ENCODE measurements at regions not wholly inside any gene's neighbourhood (a gene's known extent, or its start where the extent isn't known, plus 50 kb on each side); places are given as distances from the start of the nearest gene placed in this dataset.

GRCh38 chr12:18919871-18920511 lies 182.1 kb downstream of the CAPZA3 start:
- Histone ChIP-seq H3K27me3 (ENCODE audit: control insufficient read depth in 1 of 2, insufficient read depth in 2 of 2, low read length in 2 of 2) (no peaks in the 10 kb centered on the region), H3K4me1 (ENCODE audit: control insufficient read depth in 1 of 2, insufficient read depth in 2 of 2, low read length in 2 of 2) (peaks cover 0 to 4% of the 10 kb centered on the region in 2 donors), H3K9ac (ENCODE audit: low read depth in 1 of 2, low read length in 2 of 2) (no peak overlapping the region), H3K4me3 (ENCODE audit: low read depth in 1 of 2, low read length in 2 of 2) (no peak overlapping the region), H3K9me3 (ENCODE audit: control insufficient read depth in 1 of 2, low read length in 2 of 2) (no peaks in the 10 kb centered on the region), H3K36me3 (ENCODE audit: control insufficient read depth in 1 of 2, insufficient read depth in 2 of 2, low read length in 2 of 2) (no peaks in the 10 kb centered on the region), H3K27ac (ENCODE audit: low read depth, low read length) (no peak overlapping the region)

- no peak overlapping the region for H3K27ac ChIP-seq (ENCODE audit: low read depth, low read length)
- H3K36me3 ChIP-seq (ENCODE audit: control insufficient read depth in 1 of 2, insufficient read depth in 2 of 2, low read length in 2 of 2): no peaks in the 10 kb centered on the region
- H3K9me3 ChIP-seq (ENCODE audit: control insufficient read depth in 1 of 2, low read length in 2 of 2): no peaks in the 10 kb centered on the region
- no peaks in the 10 kb centered on the region for H3K27me3 ChIP-seq (ENCODE audit: control insufficient read depth in 1 of 2, insufficient read depth in 2 of 2, low read length in 2 of 2)
- no peak overlapping the region for H3K9ac ChIP-seq (ENCODE audit: low read depth in 1 of 2, low read length in 2 of 2)
- peaks cover 0 to 4% of the 10 kb centered on the region in 2 donors for H3K4me1 ChIP-seq (ENCODE audit: control insufficient read depth in 1 of 2, insufficient read depth in 2 of 2, low read length in 2 of 2)
- H3K4me3 ChIP-seq (ENCODE audit: low read depth in 1 of 2, low read length in 2 of 2): no peak overlapping the region
Measured at GRCh38 chr12:18922851-18923250, 184.9 kb downstream of the CAPZA3 start.

- Histone ChIP-seq H3K4me1 (ENCODE audit: control insufficient read depth in 1 of 2, insufficient read depth in 2 of 2, low read length in 2 of 2) (peaks cover 0 to 4% of the 10 kb centered on the region in 2 donors), H3K4me3 (ENCODE audit: low read depth in 1 of 2, low read length in 2 of 2) (no peak overlapping the region), H3K9ac (ENCODE audit: low read depth in 1 of 2, low read length in 2 of 2) (no peak overlapping the region), H3K27ac (ENCODE audit: low read depth, low read length) (no peak overlapping the region), H3K9me3 (ENCODE audit: control insufficient read depth in 1 of 2, low read length in 2 of 2) (no peaks in the 10 kb centered on the region), H3K36me3 (ENCODE audit: control insufficient read depth in 1 of 2, insufficient read depth in 2 of 2, low read length in 2 of 2) (no peaks in the 10 kb centered on the region), H3K27me3 (ENCODE audit: control insufficient read depth in 1 of 2, insufficient read depth in 2 of 2, low read length in 2 of 2) (no peaks in the 10 kb centered on the region)
Measured at GRCh38 chr12:18923721-18924120, 185.8 kb downstream of the CAPZA3 start.

GRCh38 chr12:18926188-18926587 lies 188.3 kb downstream of the CAPZA3 start:
- no peak overlapping the region for H3K27ac ChIP-seq (ENCODE audit: low read depth, low read length)
- H3K9me3 ChIP-seq (ENCODE audit: control insufficient read depth in 1 of 2, low read length in 2 of 2): no peaks in the 10 kb centered on the region
- H3K27me3 ChIP-seq (ENCODE audit: control insufficient read depth in 1 of 2, insufficient read depth in 2 of 2, low read length in 2 of 2): no peaks in the 10 kb centered on the region
- H3K36me3 ChIP-seq (ENCODE audit: control insufficient read depth in 1 of 2, insufficient read depth in 2 of 2, low read length in 2 of 2): no peaks in the 10 kb centered on the region
- H3K9ac ChIP-seq (ENCODE audit: low read depth in 1 of 2, low read length in 2 of 2): no peak overlapping the region
- no peak overlapping the region for H3K4me3 ChIP-seq (ENCODE audit: low read depth in 1 of 2, low read length in 2 of 2)
- H3K4me1 ChIP-seq (ENCODE audit: control insufficient read depth in 1 of 2, insufficient read depth in 2 of 2, low read length in 2 of 2): no peaks in the 10 kb centered on the region

- Histone ChIP-seq H3K9me3 (ENCODE audit: control insufficient read depth in 1 of 2, low read length in 2 of 2) (no peaks in the 10 kb centered on the region), H3K27ac (ENCODE audit: low read depth, low read length) (no peak overlapping the region)
Measured at GRCh38 chr12:18932211-18932610, 194.3 kb downstream of the CAPZA3 start.

GRCh38 chr12:18932715-18933114 lies 194.8 kb downstream of the CAPZA3 start:
- Histone ChIP-seq H3K36me3 (ENCODE audit: control insufficient read depth in 1 of 2, insufficient read depth in 2 of 2, low read length in 2 of 2) (no peaks in the 10 kb centered on the region), H3K27ac (ENCODE audit: low read depth, low read length) (no peak overlapping the region), H3K4me3 (ENCODE audit: low read depth in 1 of 2, low read length in 2 of 2) (no peak overlapping the region), H3K4me1 (ENCODE audit: control insufficient read depth in 1 of 2, insufficient read depth in 2 of 2, low read length in 2 of 2) (no peaks in the 10 kb centered on the region), H3K9me3 (ENCODE audit: control insufficient read depth in 1 of 2, low read length in 2 of 2) (no peaks in the 10 kb centered on the region), H3K27me3 (ENCODE audit: control insufficient read depth in 1 of 2, insufficient read depth in 2 of 2, low read length in 2 of 2) (no peaks in the 10 kb centered on the region), H3K9ac (ENCODE audit: low read depth in 1 of 2, low read length in 2 of 2) (no peak overlapping the region)

More at GRCh38 chr12:18932211-18932610, 194.3 kb downstream of the CAPZA3 start:
- H3K36me3 ChIP-seq (ENCODE audit: control insufficient read depth in 1 of 2, insufficient read depth in 2 of 2, low read length in 2 of 2): no peaks in the 10 kb centered on the region
- H3K9ac ChIP-seq (ENCODE audit: low read depth in 1 of 2, low read length in 2 of 2): no peak overlapping the region
- H3K4me1 ChIP-seq (ENCODE audit: control insufficient read depth in 1 of 2, insufficient read depth in 2 of 2, low read length in 2 of 2): no peaks in the 10 kb centered on the region
- H3K4me3 ChIP-seq (ENCODE audit: low read depth in 1 of 2, low read length in 2 of 2): no peak overlapping the region
- no peaks in the 10 kb centered on the region for H3K27me3 ChIP-seq (ENCODE audit: control insufficient read depth in 1 of 2, insufficient read depth in 2 of 2, low read length in 2 of 2)

- no peaks in the 10 kb centered on the region for H3K9me3 ChIP-seq (ENCODE audit: control insufficient read depth in 1 of 2, low read length in 2 of 2)
- no peaks in the 10 kb centered on the region for H3K27me3 ChIP-seq (ENCODE audit: control insufficient read depth in 1 of 2, insufficient read depth in 2 of 2, low read length in 2 of 2)
- no peak overlapping the region for H3K4me3 ChIP-seq (ENCODE audit: low read depth in 1 of 2, low read length in 2 of 2)
- H3K36me3 ChIP-seq (ENCODE audit: control insufficient read depth in 1 of 2, insufficient read depth in 2 of 2, low read length in 2 of 2): no peaks in the 10 kb centered on the region
- H3K27ac ChIP-seq (ENCODE audit: low read depth, low read length): no peak overlapping the region
- H3K9ac ChIP-seq (ENCODE audit: low read depth in 1 of 2, low read length in 2 of 2): no peak overlapping the region
- H3K4me1 ChIP-seq (ENCODE audit: control insufficient read depth in 1 of 2, insufficient read depth in 2 of 2, low read length in 2 of 2): no peaks in the 10 kb centered on the region
Measured at GRCh38 chr12:18935371-18935965, 194.1 kb upstream of the PLEKHA5 start.

GRCh38 chr12:18939051-18939450 lies 190.5 kb upstream of the PLEKHA5 start:
- Histone ChIP-seq H3K36me3 (ENCODE audit: control insufficient read depth in 1 of 2, insufficient read depth in 2 of 2, low read length in 2 of 2) (no peaks in the 10 kb centered on the region), H3K4me3 (ENCODE audit: low read depth in 1 of 2, low read length in 2 of 2) (no peak overlapping the region), H3K4me1 (ENCODE audit: control insufficient read depth in 1 of 2, insufficient read depth in 2 of 2, low read length in 2 of 2) (no peaks in the 10 kb centered on the region), H3K27ac (ENCODE audit: low read depth, low read length) (no peak overlapping the region), H3K9ac (ENCODE audit: low read depth in 1 of 2, low read length in 2 of 2) (no peak overlapping the region), H3K27me3 (ENCODE audit: control insufficient read depth in 1 of 2, insufficient read depth in 2 of 2, low read length in 2 of 2) (no peaks in the 10 kb centered on the region), H3K9me3 (ENCODE audit: control insufficient read depth in 1 of 2, low read length in 2 of 2) (no peaks in the 10 kb centered on the region)

- Histone ChIP-seq H3K4me1 (ENCODE audit: control insufficient read depth in 1 of 2, insufficient read depth in 2 of 2, low read length in 2 of 2) (no peaks in the 10 kb centered on the region), H3K27me3 (ENCODE audit: control insufficient read depth in 1 of 2, insufficient read depth in 2 of 2, low read length in 2 of 2) (no peaks in the 10 kb centered on the region), H3K36me3 (ENCODE audit: control insufficient read depth in 1 of 2, insufficient read depth in 2 of 2, low read length in 2 of 2) (no peaks in the 10 kb centered on the region), H3K9ac (ENCODE audit: low read depth in 1 of 2, low read length in 2 of 2) (no peak overlapping the region), H3K27ac (ENCODE audit: low read depth, low read length) (no peak overlapping the region), H3K4me3 (ENCODE audit: low read depth in 1 of 2, low read length in 2 of 2) (no peak overlapping the region), H3K9me3 (ENCODE audit: control insufficient read depth in 1 of 2, low read length in 2 of 2) (no peaks in the 10 kb centered on the region)
Measured at GRCh38 chr12:18942669-18943068, 186.9 kb upstream of the PLEKHA5 start.

GRCh38 chr12:18943200-18943599 lies 186.3 kb upstream of the PLEKHA5 start:
- Histone ChIP-seq H3K9ac (ENCODE audit: low read depth in 1 of 2, low read length in 2 of 2) (no peak overlapping the region), H3K9me3 (ENCODE audit: control insufficient read depth in 1 of 2, low read length in 2 of 2) (no peaks in the 10 kb centered on the region), H3K27me3 (ENCODE audit: control insufficient read depth in 1 of 2, insufficient read depth in 2 of 2, low read length in 2 of 2) (no peaks in the 10 kb centered on the region), H3K36me3 (ENCODE audit: control insufficient read depth in 1 of 2, insufficient read depth in 2 of 2, low read length in 2 of 2) (no peaks in the 10 kb centered on the region), H3K4me3 (ENCODE audit: low read depth in 1 of 2, low read length in 2 of 2) (no peak overlapping the region), H3K27ac (ENCODE audit: low read depth, low read length) (no peak overlapping the region), H3K4me1 (ENCODE audit: control insufficient read depth in 1 of 2, insufficient read depth in 2 of 2, low read length in 2 of 2) (no peaks in the 10 kb centered on the region)

Measured in duodenal mucosa (tissue), 2 donors.